Keratinocyte (primary cell): ENCODE measurements at regions not wholly inside any gene's neighbourhood (a gene's known extent, or its start where the extent isn't known, plus 50 kb on each side); places are given as distances from the start of the nearest gene placed in this dataset.

Source experiments
- DNase-seq: peaks from one replicate; pipeline ENCODE4 v3.0.0-alpha.2; 2011; ENCODE audit warnings: low read depth, missing footprints, low spot score
- FAIRE-seq: peaks from 2 replicates; lab custom pipeline; 2011; peaks lifted over from hg19 to GRCh38; lab: Jason Lieb, UNC
- H2AFZ ChIP-seq: 2 replicates; pipeline ENCODE4 v1.6.0; 2012; ENCODE audit warnings: low read length, control low read depth, inconsistent platforms; ENCODE audit not compliant: control insufficient read depth
- H3K27ac ChIP-seq: 2 replicates; pipeline ENCODE4 v1.5.1; 2011; ENCODE audit warnings: low read length; ENCODE audit not compliant: control insufficient read depth, insufficient read depth
- H3K27me3 ChIP-seq: 3 replicates; pipeline ENCODE4 v1.6.0; 2011; ENCODE audit warnings: low read length; ENCODE audit not compliant: control insufficient read depth, insufficient read depth; ENCODE audit errors: extremely low read depth
- H3K36me3 ChIP-seq, 2 experiments: 2 replicates in 1 of 2; 3 replicates in 1 of 2; pipeline ENCODE4 v1.5.1; 2011; ENCODE audit warnings: low read length in 2 of 2, mild to moderate bottlenecking in 1 of 2; ENCODE audit not compliant: control insufficient read depth in 2 of 2, insufficient read depth in 2 of 2; ENCODE audit errors: extremely low read depth in 1 of 2
- H3K4me1 ChIP-seq: 3 replicates; pipeline ENCODE4 v1.5.1; 2011; ENCODE audit warnings: low read length; ENCODE audit not compliant: control insufficient read depth, insufficient read depth; ENCODE audit errors: extremely low read depth
- H3K4me2 ChIP-seq: 3 replicates; pipeline ENCODE4 v1.6.0; 2011; ENCODE audit warnings: low read depth, low read length; ENCODE audit not compliant: control insufficient read depth, insufficient read depth; ENCODE audit errors: extremely low read depth
- H3K4me3 ChIP-seq, 3 experiments: fragments of 200-600 bp in 1 of 3; sonication (generic) in 1 of 3; 2 replicates in 2 of 3; 3 replicates in 1 of 3; pipeline ENCODE4 v1.5.1; 2011 to 2016; ENCODE audit warnings: low read length in 3 of 3, mild to moderate bottlenecking in 3 of 3, control low read depth in 2 of 3, inconsistent platforms in 1 of 3, low read depth in 1 of 3, mixed read lengths in 1 of 3, mixed run types in 1 of 3, moderate library complexity in 1 of 3; ENCODE audit not compliant: control insufficient read depth in 2 of 3, insufficient read depth in 2 of 3; ENCODE audit errors: extremely low read depth in 1 of 3
- H3K79me2 ChIP-seq: 2 replicates; pipeline ENCODE4 v1.6.0; 2012; ENCODE audit warnings: low read length; ENCODE audit not compliant: control insufficient read depth, insufficient read depth
- H3K9ac ChIP-seq: 3 replicates; pipeline ENCODE4 v1.6.0; 2011; ENCODE audit warnings: low read length; ENCODE audit not compliant: control insufficient read depth, insufficient read depth; ENCODE audit errors: extremely low read depth
- H3K9me1 ChIP-seq: 3 replicates; pipeline ENCODE4 v1.6.0; 2011; ENCODE audit warnings: low read length; ENCODE audit not compliant: control insufficient read depth, insufficient read depth; ENCODE audit errors: extremely low read depth
- H3K9me3 ChIP-seq: 2 replicates; pipeline ENCODE4 v1.5.1; 2012; ENCODE audit warnings: low read depth, low read length; ENCODE audit not compliant: control insufficient read depth
- H4K20me1 ChIP-seq: 3 replicates; pipeline ENCODE4 v1.6.0; 2011; ENCODE audit warnings: low read length; ENCODE audit not compliant: control insufficient read depth, insufficient read depth; ENCODE audit errors: extremely low read depth
- CTCF ChIP-seq, 3 experiments: IDR thresholded peaks in 1 of 3; conservative IDR thresholded peaks in 1 of 3; optimal IDR thresholded peaks in 1 of 3; 2 replicates in 2 of 3; 3 replicates in 1 of 3; pipeline versions ENCODE3 to v1.5.1; 2011; ENCODE audit warnings: low read length in 3 of 3, mild to moderate bottlenecking in 3 of 3, moderate library complexity in 2 of 3, control low read depth in 1 of 3, inconsistent platforms in 1 of 3; ENCODE audit not compliant: insufficient read depth in 2 of 3; ENCODE audit errors: extremely low read depth in 1 of 3
- EZH2 ChIP-seq: IDR thresholded peaks from one replicate; pipeline ENCODE4 v1.6.1; 2012; ENCODE audit warnings: inconsistent platforms, mild to moderate bottlenecking, low read length, moderate library complexity
- dilution Hi-C: fragments of 300-500 bp; cut with MboI; formaldehyde crosslinking; loops from one replicate; pipeline ENCODE4 v1.7.0; 2020; ENCODE audit warnings: low sequenced_read_pairs; ENCODE audit not compliant: extremely low pct_ligation_motif_present

GRCh38 chr1:61517345-61517744 is 207.6 kb downstream of the TM2D1 start:
- Histone ChIP-seq H3K9me1 (no peaks in the 10 kb centered on the region), H3K9ac (no peak overlapping the region), H3K79me2 (no peaks in the 10 kb centered on the region), H3K27ac (no peak overlapping the region), H3K4me3 (no peak overlapping the region), H4K20me1 (no peaks in the 10 kb centered on the region), H2AFZ (no peak overlapping the region), H3K4me2 (no peak overlapping the region), H3K9me3 (no peaks in the 10 kb centered on the region), H3K4me1 (peaks cover 16% of the 10 kb centered on the region), H3K27me3 (no peaks in the 10 kb centered on the region), H3K36me3 (no peaks in the 10 kb centered on the region)
- FAIRE-seq (no peak), DNase-seq (no peak)
- dilution Hi-C loops, result no loop called here
- TF ChIP-seq CTCF (optimal IDR thresholded peaks at IDR 0.05 in 1 of 3, IDR thresholded peaks at IDR 0.05 in 1 of 3, conservative IDR thresholded peaks at IDR 0.05 in 1 of 3; ENCODE audit: extremely low read depth in 1 of 3, insufficient read depth in 2 of 3, low read length in 3 of 3) (no peak), EZH2 (no peak)

- Histone ChIP-seq H3K9ac (no peak overlapping the region), H3K4me2 (no peak overlapping the region), H2AFZ (no peak overlapping the region), H3K27me3 (no peaks in the 10 kb centered on the region), H4K20me1 (no peaks in the 10 kb centered on the region), H3K9me1 (no peaks in the 10 kb centered on the region), H3K79me2 (no peaks in the 10 kb centered on the region), H3K4me3 (no peak overlapping the region), H3K4me1 (peaks cover 16% of the 10 kb centered on the region), H3K36me3 (no peaks in the 10 kb centered on the region), H3K27ac (no peak overlapping the region), H3K9me3 (no peaks in the 10 kb centered on the region)
- DNase-seq (no peak), FAIRE-seq (no peak)
- TF ChIP-seq CTCF (optimal IDR thresholded peaks at IDR 0.05 in 1 of 3, IDR thresholded peaks at IDR 0.05 in 1 of 3, conservative IDR thresholded peaks at IDR 0.05 in 1 of 3; ENCODE audit: extremely low read depth in 1 of 3, insufficient read depth in 2 of 3, low read length in 3 of 3) (no peak), EZH2 (no peak)
- dilution Hi-C loops, result no loop called here
Observed at GRCh38 chr1:61515096-61515495, 209.8 kb downstream of the TM2D1 start.
